Skin epidermis (tissue), 12 donors: ENCODE measurements at regions not wholly inside any gene's neighbourhood (a gene's known extent, or its start where the extent isn't known, plus 50 kb on each side); places are given as distances from the start of the nearest gene placed in this dataset.
A peak's percentile ranks its signal among the peaks of the same experiment; 100 is the strongest.

Source experiments
- H3K27ac ChIP-seq, 21 experiments: fragments of 200-600 bp; sonication (generic) in 11 of 21; one replicate each; pipeline ENCODE4 v1.5.0; 2020; ENCODE audit warnings: mild to moderate bottlenecking in 3 of 21, inconsistent platforms in 2 of 21, moderate library complexity in 2 of 21
- H3K4me3 ChIP-seq, 7 experiments: fragments of 200-600 bp; sonication (generic) in 2 of 7; one replicate each; pipeline ENCODE4 v1.5.0; 2020; ENCODE audit warnings: inconsistent platforms in 2 of 7, mild to moderate bottlenecking in 2 of 7, moderate library complexity in 1 of 7

GRCh38 chr12:88764781-88765480, 184.7 kb upstream of the KITLG start:
- Histone ChIP-seq H3K27ac (no peak overlapping the region), H3K4me3 (no peak overlapping the region)

- Histone ChIP-seq H3K27ac (no peak overlapping the region), H3K4me3 (no peak overlapping the region)
Observed at GRCh38 chr12:88763536-88764100, 183.3 kb upstream of the KITLG start.

- H3K4me3 ChIP-seq, result no peak overlapping the region
- H3K27ac ChIP-seq, result no peak overlapping the region
Observed at GRCh38 chr12:88758176-88758575, 177.9 kb upstream of the KITLG start.

GRCh38 chr12:88756917-88757316, 176.6 kb upstream of the KITLG start:
- Histone ChIP-seq H3K4me3 (no peak overlapping the region), H3K27ac (no peak overlapping the region)

GRCh38 chr12:88756153-88756552, 175.9 kb upstream of the KITLG start:
- H3K27ac ChIP-seq, result no peak overlapping the region

GRCh38 chr12:88753707-88754106, 173.4 kb upstream of the KITLG start:
- no peak overlapping the region for H3K27ac ChIP-seq

More at GRCh38 chr12:88756153-88756552, 175.9 kb upstream of the KITLG start:
- H3K4me3 ChIP-seq, result no peak overlapping the region

GRCh38 chr12:88753066-88753465, 172.8 kb upstream of the KITLG start:
- no peak overlapping the region for H3K4me3 ChIP-seq
- H3K27ac ChIP-seq, result no peak overlapping the region

More at GRCh38 chr12:88753707-88754106, 173.4 kb upstream of the KITLG start:
- no peak overlapping the region for H3K4me3 ChIP-seq

- Histone ChIP-seq H3K4me3 (no peak overlapping the region), H3K27ac (no peak overlapping the region)
Observed at GRCh38 chr12:88752183-88752582, 171.9 kb upstream of the KITLG start.

GRCh38 chr12:88750867-88751543, 170.7 kb upstream of the KITLG start:
- no peak overlapping the region for H3K4me3 ChIP-seq
- no peak overlapping the region for H3K27ac ChIP-seq

GRCh38 chr12:88746386-88746785, 166.1 kb upstream of the KITLG start:
- no peak overlapping the region for H3K4me3 ChIP-seq
- H3K27ac ChIP-seq, result no peak overlapping the region

- Histone ChIP-seq H3K4me3 (no peak overlapping the region), H3K27ac (no peak overlapping the region)
Observed at GRCh38 chr12:88743946-88744685, 163.8 kb upstream of the KITLG start.

GRCh38 chr12:88737838-88738472, 157.7 kb upstream of the KITLG start:
- no peak overlapping the region for H3K4me3 ChIP-seq
- H3K27ac ChIP-seq, result no peak overlapping the region

- no peak overlapping the region for H3K27ac ChIP-seq
- no peak overlapping the region for H3K4me3 ChIP-seq
Observed at GRCh38 chr12:88736031-88736430, 155.8 kb upstream of the KITLG start.

- Histone ChIP-seq H3K27ac (no peak overlapping the region), H3K4me3 (no peak overlapping the region)
Observed at GRCh38 chr12:88733008-88733407, 152.7 kb upstream of the KITLG start.

GRCh38 chr12:88729196-88729595, 148.9 kb upstream of the KITLG start:
- no peak overlapping the region for H3K27ac ChIP-seq
- H3K4me3 ChIP-seq, result no peak overlapping the region

GRCh38 chr12:88726806-88727720, 146.8 kb upstream of the KITLG start:
- Histone ChIP-seq H3K27ac (no peak overlapping the region), H3K4me3 (no peak overlapping the region)

- Histone ChIP-seq H3K4me3 (no peak overlapping the region), H3K27ac (no peak overlapping the region)
Observed at GRCh38 chr12:88725592-88726143, 145.4 kb upstream of the KITLG start.

GRCh38 chr12:88723219-88723618, 142.9 kb upstream of the KITLG start:
- H3K27ac ChIP-seq, result peak overlapping the region in 2 of 21 experiments; percentile 1 to 33
- no peak overlapping the region for H3K4me3 ChIP-seq
